HEK293 (cell line): ENCODE measurements at regions not wholly inside any gene's neighbourhood (a gene's known extent, or its start where the extent isn't known, plus 50 kb on each side); places are given as distances from the start of the nearest gene placed in this dataset.
A peak's percentile ranks its signal among the peaks of the same experiment; 100 is the strongest.

Experiments used
- AEBP2 ChIP-seq: fragments of 450-650 bp; formaldehyde crosslinking; IDR thresholded peaks from 2 replicates; pipeline ENCODE4 v1.5.1; 2016; ENCODE audit warnings: missing biosample characterization, missing genetic modification characterization, borderline replicate concordance
- ATF2 ChIP-seq: fragments of 450-650 bp; formaldehyde crosslinking; IDR thresholded peaks from 2 replicates; pipeline ENCODE4 v1.5.1; 2016; ENCODE audit warnings: missing biosample characterization, missing genetic modification characterization, low read depth
- BCL6B ChIP-seq: fragments of 450-650 bp; formaldehyde crosslinking; IDR thresholded peaks from 2 replicates; pipeline ENCODE4 v1.5.1; 2017; ENCODE audit warnings: missing biosample characterization, missing genetic modification characterization
- ELK4 ChIP-seq: IDR thresholded peaks from 2 replicates; pipeline ENCODE4 v1.6.1; 2011; ENCODE audit warnings: mild to moderate bottlenecking, low read depth, low read length, borderline replicate concordance
- FEZF1 ChIP-seq: fragments of 450-650 bp; formaldehyde crosslinking; IDR thresholded peaks from 2 replicates; pipeline ENCODE4 v1.5.1; 2016; ENCODE audit warnings: missing biosample characterization, missing genetic modification characterization
- GLI2 ChIP-seq: fragments of 450-650 bp; formaldehyde crosslinking; IDR thresholded peaks from 2 replicates; pipeline ENCODE4; 2017; ENCODE audit warnings: missing biosample characterization, missing genetic modification characterization, low read depth, borderline replicate concordance
- KLF10 ChIP-seq: fragments of 450-650 bp; IDR thresholded peaks from 2 replicates; pipeline ENCODE4 v1.5.1; 2018; ENCODE audit warnings: missing biosample characterization, mild to moderate bottlenecking, missing genetic modification characterization
- KLF8 ChIP-seq: fragments of 450-650 bp; formaldehyde crosslinking; IDR thresholded peaks from 2 replicates; pipeline ENCODE4 v1.5.1; 2016; ENCODE audit warnings: missing biosample characterization, missing genetic modification characterization
- OSR2 ChIP-seq: fragments of 450-650 bp; formaldehyde crosslinking; IDR thresholded peaks from 2 replicates; pipeline ENCODE4 v1.5.1; 2016; ENCODE audit warnings: missing biosample characterization, missing genetic modification characterization
- PRDM6 ChIP-seq: fragments of 450-650 bp; formaldehyde crosslinking; IDR thresholded peaks from 2 replicates; pipeline ENCODE4 v1.5.1; 2017; ENCODE audit warnings: missing biosample characterization, missing genetic modification characterization
- REST ChIP-seq: fragments of 450-650 bp; formaldehyde crosslinking; IDR thresholded peaks from 2 replicates; pipeline ENCODE4 v1.5.1; 2016; ENCODE audit warnings: missing biosample characterization, missing genetic modification characterization
- SP7 ChIP-seq: fragments of 450-650 bp; formaldehyde crosslinking; IDR thresholded peaks from 2 replicates; pipeline ENCODE4 v1.5.1; 2016; ENCODE audit warnings: missing biosample characterization, missing genetic modification characterization
- ZBTB17 ChIP-seq: fragments of 450-650 bp; formaldehyde crosslinking; IDR thresholded peaks from 2 replicates; pipeline ENCODE4 v1.5.1; 2016; ENCODE audit warnings: missing biosample characterization, missing genetic modification characterization
- ZBTB48 ChIP-seq: fragments of 450-650 bp; formaldehyde crosslinking; IDR thresholded peaks from 2 replicates; pipeline ENCODE4 v1.5.1; 2016; ENCODE audit warnings: missing biosample characterization, missing genetic modification characterization
- ZBTB7A ChIP-seq: fragments of 450-650 bp; formaldehyde crosslinking; IDR thresholded peaks from 2 replicates; pipeline ENCODE4 v1.5.1; 2016; ENCODE audit warnings: low read depth, missing biosample characterization, missing genetic modification characterization
- ZIC2 ChIP-seq: fragments of 450-650 bp; formaldehyde crosslinking; IDR thresholded peaks from 2 replicates; pipeline ENCODE4 v1.5.1; 2016; ENCODE audit warnings: missing biosample characterization, missing genetic modification characterization
- ZNF16 ChIP-seq: fragments of 450-650 bp; formaldehyde crosslinking; IDR thresholded peaks from 2 replicates; pipeline ENCODE4 v1.5.1; 2016; ENCODE audit warnings: low read depth, missing biosample characterization, missing genetic modification characterization
- ZNF184 ChIP-seq: fragments of 450-650 bp; IDR thresholded peaks from 2 replicates; pipeline ENCODE4 v1.5.1; 2018; ENCODE audit warnings: missing biosample characterization, mild to moderate bottlenecking, missing genetic modification characterization
- ZNF223 ChIP-seq: fragments of 450-650 bp; formaldehyde crosslinking; IDR thresholded peaks from 2 replicates; pipeline ENCODE4 v1.5.1; 2016; ENCODE audit warnings: missing biosample characterization, missing genetic modification characterization
- ZNF266 ChIP-seq: fragments of 450-650 bp; formaldehyde crosslinking; IDR thresholded peaks from 2 replicates; pipeline ENCODE4 v1.5.1; 2016; ENCODE audit warnings: missing biosample characterization, missing genetic modification characterization, low read depth
- ZNF416 ChIP-seq: fragments of 450-650 bp; formaldehyde crosslinking; IDR thresholded peaks from 2 replicates; pipeline ENCODE4 v1.5.1; 2016; ENCODE audit warnings: missing biosample characterization, missing genetic modification characterization
- ZNF549 ChIP-seq: fragments of 450-650 bp; IDR thresholded peaks from 2 replicates; pipeline ENCODE4 v1.5.1; 2018; ENCODE audit warnings: missing biosample characterization, missing genetic modification characterization, mild to moderate bottlenecking, inconsistent platforms, moderate library complexity
- ZNF629 ChIP-seq: fragments of 450-650 bp; formaldehyde crosslinking; IDR thresholded peaks from 2 replicates; pipeline ENCODE4 v1.5.1; 2017; ENCODE audit warnings: missing biosample characterization, missing genetic modification characterization
- ZNF664 ChIP-seq: fragments of 450-650 bp; formaldehyde crosslinking; IDR thresholded peaks from 2 replicates; pipeline ENCODE4 v1.5.1; 2016; ENCODE audit warnings: missing biosample characterization, missing genetic modification characterization
- ZNF692 ChIP-seq: fragments of 450-650 bp; formaldehyde crosslinking; IDR thresholded peaks from 2 replicates; pipeline ENCODE4 v1.5.1; 2016; ENCODE audit warnings: missing biosample characterization, missing genetic modification characterization
- ZNF76 ChIP-seq: fragments of 450-650 bp; formaldehyde crosslinking; IDR thresholded peaks from 2 replicates; pipeline ENCODE4; 2016; ENCODE audit warnings: low read depth, missing biosample characterization, missing genetic modification characterization, borderline replicate concordance
- ZNF792 ChIP-seq: fragments of 450-650 bp; formaldehyde crosslinking; IDR thresholded peaks from 2 replicates; pipeline ENCODE4 v1.5.1; 2016; ENCODE audit warnings: missing biosample characterization, missing genetic modification characterization
- ZSCAN30 ChIP-seq: fragments of 450-650 bp; IDR thresholded peaks from 2 replicates; pipeline ENCODE4 v1.5.1; 2018; ENCODE audit warnings: missing biosample characterization, mild to moderate bottlenecking, missing genetic modification characterization, moderate library complexity

- TF ChIP-seq ELK4 (no peak), ZNF266 (tag by site-specific recombination) (peak; percentile 49; the same call in 1 of the 2 replicates), ZNF629 (no peak), REST (no peak), ZNF549 (tag by site-specific recombination) (no peak), ZNF16 (tag by site-specific recombination) (no peak), KLF8 (tag by site-specific recombination) (0 out of 2 replicates have a peak, but pooled peaks have one; percentile 28), ZBTB17 (tag by site-specific recombination) (peak; percentile 42; the same call in 1 of the 2 replicates), ZNF184 (tag by site-specific recombination) (no peak), ZSCAN30 (tag by site-specific recombination) (peak; percentile 34; the same call in 1 of the 2 replicates), AEBP2 (tag by site-specific recombination) (no peak), BCL6B (tag by site-specific recombination) (peak; percentile 62), ZBTB48 (tag by site-specific recombination) (no peak), ZNF223 (tag by site-specific recombination) (no peak), ZNF416 (tag by site-specific recombination) (no peak), OSR2 (tag by site-specific recombination) (peak; percentile 87), KLF10 (tag by site-specific recombination) (no peak), PRDM6 (tag by site-specific recombination) (peak; percentile 58), ZNF792 (tag by site-specific recombination) (no peak), GLI2 (no peak), ZNF76 (no peak), FEZF1 (tag by site-specific recombination) (peak; percentile 79), ZNF692 (tag by site-specific recombination) (no peak), ZBTB7A (tag by site-specific recombination) (no peak), ZNF664 (tag by site-specific recombination) (no peak), ZIC2 (tag by site-specific recombination) (no peak), ATF2 (tag by site-specific recombination) (no peak), SP7 (peak; percentile 82)
These were observed 214.1 kb downstream of the DUSP6 start (continued) for GRCh38 chr12:89138048-89138852.
